ENCODE measurements at regions not wholly inside any gene's neighbourhood (a gene's known extent, or its start where the extent isn't known, plus 50 kb on each side); places are given as distances from the start of the nearest gene placed in this dataset.

GRCh38 chr1:69172003-69173000 lies 395.4 kb upstream of the LRRC7 start:
- DNase-seq, result no peak

GRCh38 chr1:69175053-69175452 lies 392.7 kb upstream of the LRRC7 start:
- no peak for DNase-seq

GRCh38 chr1:69180358-69180757 lies 387.4 kb upstream of the LRRC7 start:
- no peak for DNase-seq

- DNase-seq, result no peak
These were observed 382.3 kb upstream of the LRRC7 start for GRCh38 chr1:69185378-69185777.

GRCh38 chr1:69191335-69191734 lies 376.4 kb upstream of the LRRC7 start:
- DNase-seq, result peak; percentile 92

- no peak for DNase-seq
These were observed 372.6 kb upstream of the LRRC7 start for GRCh38 chr1:69195136-69195535.

- no peak for DNase-seq
These were observed 371.7 kb upstream of the LRRC7 start for GRCh38 chr1:69196071-69196470.

GRCh38 chr1:69197816-69198215 lies 369.9 kb upstream of the LRRC7 start:
- DNase-seq, result no peak

GRCh38 chr1:69201716-69202115 lies 366.0 kb upstream of the LRRC7 start:
- no peak for DNase-seq

- DNase-seq, result no peak
These were observed 364.6 kb upstream of the LRRC7 start for GRCh38 chr1:69203166-69203565.

GRCh38 chr1:69213644-69214043 lies 354.1 kb upstream of the LRRC7 start:
- no peak for DNase-seq

- no peak for DNase-seq
These were observed 351.8 kb upstream of the LRRC7 start for GRCh38 chr1:69215883-69216282.

- no peak for DNase-seq
These were observed 347.1 kb upstream of the LRRC7 start for GRCh38 chr1:69220672-69221071.

- peak; percentile 29 for DNase-seq
These were observed 346.2 kb upstream of the LRRC7 start for GRCh38 chr1:69221524-69221923.

GRCh38 chr1:69223156-69223555 lies 344.6 kb upstream of the LRRC7 start:
- DNase-seq, result no peak

GRCh38 chr1:69228501-69228900 lies 339.2 kb upstream of the LRRC7 start:
- DNase-seq, result no peak

- DNase-seq, result no peak
These were observed 337.5 kb upstream of the LRRC7 start for GRCh38 chr1:69230208-69230607.

- DNase-seq, result no peak
These were observed 334.3 kb upstream of the LRRC7 start for GRCh38 chr1:69233463-69233862.

- DNase-seq, result no peak
These were observed 323.5 kb upstream of the LRRC7 start for GRCh38 chr1:69244211-69244610.

GRCh38 chr1:69246109-69246508 lies 321.6 kb upstream of the LRRC7 start:
- DNase-seq, result no peak

- no peak for DNase-seq
These were observed 321.0 kb upstream of the LRRC7 start for GRCh38 chr1:69246710-69247109.

GRCh38 chr1:69252696-69253095 lies 315.0 kb upstream of the LRRC7 start:
- DNase-seq, result no peak

- no peak for DNase-seq
These were observed 311.7 kb upstream of the LRRC7 start for GRCh38 chr1:69256036-69256435.

GRCh38 chr1:69258842-69259241 lies 308.9 kb upstream of the LRRC7 start:
- no peak for DNase-seq

- no peak for DNase-seq
These were observed 303.8 kb upstream of the LRRC7 start for GRCh38 chr1:69263921-69264391.
